Loucy (cell line): ENCODE measurements at regions not wholly inside any gene's neighbourhood (a gene's known extent, or its start where the extent isn't known, plus 50 kb on each side); places are given as distances from the start of the nearest gene placed in this dataset.

Experiments
- EZH2phosphoT487 ChIP-seq: fragments of 200-600 bp; IDR thresholded peaks from 2 replicates; pipeline ENCODE4 v1.6.1; 2018; ENCODE audit warnings: antibody characterized with exemption, mild to moderate bottlenecking, moderate library complexity, borderline replicate concordance
- TF ChIP-seq, protein P1 (sequence below): fragments of 200-600 bp; sonication (generic); conservative IDR thresholded peaks from 2 replicates; pipeline ENCODE4 v1.5.1; 2014; ENCODE audit warnings: mild to moderate bottlenecking, antibody characterized with exemption, low read length

DNA sequence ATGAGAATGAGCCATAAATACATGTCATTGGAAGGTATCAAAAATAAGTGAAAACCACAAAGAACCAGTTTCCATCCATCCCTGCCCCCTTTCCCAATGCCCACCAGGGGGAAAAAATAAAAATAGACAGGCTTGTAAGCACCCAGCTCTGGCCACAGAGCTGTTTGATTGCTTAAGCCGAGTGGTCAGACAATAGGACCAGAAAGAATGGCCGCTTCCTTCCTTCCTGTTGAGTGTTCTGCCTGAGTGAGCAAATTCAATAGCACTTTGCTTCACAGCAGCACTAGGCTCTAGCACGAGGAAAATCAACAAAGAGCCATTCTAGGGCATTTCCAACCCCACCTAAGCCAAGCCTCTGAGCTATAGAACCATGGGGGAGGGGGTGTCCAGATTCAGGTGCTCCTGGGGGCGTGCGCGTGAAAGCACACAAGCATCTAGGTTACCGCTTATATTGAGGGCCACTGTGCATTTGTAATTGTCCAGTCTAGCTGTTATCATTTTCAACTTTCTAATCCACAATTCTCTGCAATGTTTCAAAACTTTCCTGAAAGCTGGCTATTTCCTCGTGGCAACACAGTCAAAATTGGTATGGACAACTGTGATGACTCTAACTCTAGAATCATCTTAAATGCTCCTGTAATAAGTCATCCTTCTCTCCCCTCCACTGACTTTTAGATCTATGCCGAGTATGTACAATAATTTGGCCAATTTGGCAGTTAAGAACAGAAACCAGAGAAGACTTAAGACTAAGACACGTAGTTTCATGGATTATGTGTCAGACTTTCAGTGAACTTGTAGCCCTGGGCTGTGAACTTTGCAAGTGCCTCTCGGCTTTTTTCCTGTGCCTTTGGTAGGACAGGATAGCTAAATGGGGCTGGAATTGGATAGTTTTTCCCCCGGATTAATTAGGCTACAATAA lies 64.3 kb downstream of the SPRY2 start:
- TF ChIP-seq, protein P1, sequence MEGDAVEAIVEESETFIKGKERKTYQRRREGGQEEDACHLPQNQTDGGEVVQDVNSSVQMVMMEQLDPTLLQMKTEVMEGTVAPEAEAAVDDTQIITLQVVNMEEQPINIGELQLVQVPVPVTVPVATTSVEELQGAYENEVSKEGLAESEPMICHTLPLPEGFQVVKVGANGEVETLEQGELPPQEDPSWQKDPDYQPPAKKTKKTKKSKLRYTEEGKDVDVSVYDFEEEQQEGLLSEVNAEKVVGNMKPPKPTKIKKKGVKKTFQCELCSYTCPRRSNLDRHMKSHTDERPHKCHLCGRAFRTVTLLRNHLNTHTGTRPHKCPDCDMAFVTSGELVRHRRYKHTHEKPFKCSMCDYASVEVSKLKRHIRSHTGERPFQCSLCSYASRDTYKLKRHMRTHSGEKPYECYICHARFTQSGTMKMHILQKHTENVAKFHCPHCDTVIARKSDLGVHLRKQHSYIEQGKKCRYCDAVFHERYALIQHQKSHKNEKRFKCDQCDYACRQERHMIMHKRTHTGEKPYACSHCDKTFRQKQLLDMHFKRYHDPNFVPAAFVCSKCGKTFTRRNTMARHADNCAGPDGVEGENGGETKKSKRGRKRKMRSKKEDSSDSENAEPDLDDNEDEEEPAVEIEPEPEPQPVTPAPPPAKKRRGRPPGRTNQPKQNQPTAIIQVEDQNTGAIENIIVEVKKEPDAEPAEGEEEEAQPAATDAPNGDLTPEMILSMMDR: no peak
- no peak for TF ChIP-seq EZH2phosphoT487
